Coronary artery (tissue), 2 donors: ENCODE measurements at regions not wholly inside any gene's neighbourhood (a gene's known extent, or its start where the extent isn't known, plus 50 kb on each side); places are given as distances from the start of the nearest gene placed in this dataset.

Experiments used
- DNase-seq: peaks from one replicate; pipeline ENCODE4 v3.0.0-alpha.2; 2017; ENCODE audit warnings: low spot score
- H3K27ac ChIP-seq, 2 donors: fragments of 200-600 bp; sonication (generic); one replicate each; pipeline ENCODE4 v1.5.1; 2016 to 2019
- H3K4me3 ChIP-seq: fragments of 200-600 bp; sonication (generic); 2 replicates; pipeline ENCODE4 v1.5.1; 2016; ENCODE audit warnings: mild to moderate bottlenecking, moderate library complexity
- CTCF ChIP-seq: fragments of 200-600 bp; sonication (generic); IDR thresholded peaks from one replicate; pipeline ENCODE4 v1.5.1; 2019; ENCODE audit warnings: antibody characterized with exemption

- TF ChIP-seq CTCF: no peak
- Histone ChIP-seq H3K4me3 (no peak overlapping the region), H3K27ac (no peak overlapping the region)
- peak; percentile 26 for DNase-seq
Observed at GRCh38 chrX:150225266-150225665, 137.9 kb upstream of the MAMLD1 start.

- no peak for DNase-seq
- no peak for TF ChIP-seq CTCF
- Histone ChIP-seq H3K4me3 (no peak overlapping the region), H3K27ac (no peak overlapping the region)
Observed at GRCh38 chrX:150225756-150226155, 137.4 kb upstream of the MAMLD1 start.

- H3K27ac ChIP-seq: no peak overlapping the region
- TF ChIP-seq CTCF: no peak
- no peak overlapping the region for H3K4me3 ChIP-seq
- peak; percentile 22 for DNase-seq
Observed at GRCh38 chrX:150226223-150226965, 136.7 kb upstream of the MAMLD1 start.

GRCh38 chrX:150227321-150227860 lies 135.7 kb upstream of the MAMLD1 start:
- Histone ChIP-seq H3K27ac (no peak overlapping the region), H3K4me3 (no peak overlapping the region)
- no peak for TF ChIP-seq CTCF
- no peak for DNase-seq

- Histone ChIP-seq H3K27ac (no peak overlapping the region), H3K4me3 (no peak overlapping the region)
- no peak for TF ChIP-seq CTCF
- DNase-seq: peak; percentile 57
Observed at GRCh38 chrX:150227873-150228410, 135.2 kb upstream of the MAMLD1 start.

GRCh38 chrX:150228431-150228830 lies 134.7 kb upstream of the MAMLD1 start:
- no peak for DNase-seq
- TF ChIP-seq CTCF: no peak
- H3K4me3 ChIP-seq: no peak overlapping the region
- H3K27ac ChIP-seq: no peak overlapping the region

- no peak overlapping the region for H3K27ac ChIP-seq
- no peak for DNase-seq
- H3K4me3 ChIP-seq: no peak overlapping the region
- TF ChIP-seq CTCF: no peak
Observed at GRCh38 chrX:150229030-150229429, 134.1 kb upstream of the MAMLD1 start.
